Right hindlimb (tissue), 1 donor: ENCODE measurements at regions not wholly inside any gene's neighbourhood (a gene's known extent, or its start where the extent isn't known, plus 50 kb on each side); places are given as distances from the start of the nearest gene placed in this dataset.

ENCODE experiments used
- DNase-seq: peaks from one replicate; pipeline ENCODE4 v3.0.0-alpha.2; 2018

DNA sequence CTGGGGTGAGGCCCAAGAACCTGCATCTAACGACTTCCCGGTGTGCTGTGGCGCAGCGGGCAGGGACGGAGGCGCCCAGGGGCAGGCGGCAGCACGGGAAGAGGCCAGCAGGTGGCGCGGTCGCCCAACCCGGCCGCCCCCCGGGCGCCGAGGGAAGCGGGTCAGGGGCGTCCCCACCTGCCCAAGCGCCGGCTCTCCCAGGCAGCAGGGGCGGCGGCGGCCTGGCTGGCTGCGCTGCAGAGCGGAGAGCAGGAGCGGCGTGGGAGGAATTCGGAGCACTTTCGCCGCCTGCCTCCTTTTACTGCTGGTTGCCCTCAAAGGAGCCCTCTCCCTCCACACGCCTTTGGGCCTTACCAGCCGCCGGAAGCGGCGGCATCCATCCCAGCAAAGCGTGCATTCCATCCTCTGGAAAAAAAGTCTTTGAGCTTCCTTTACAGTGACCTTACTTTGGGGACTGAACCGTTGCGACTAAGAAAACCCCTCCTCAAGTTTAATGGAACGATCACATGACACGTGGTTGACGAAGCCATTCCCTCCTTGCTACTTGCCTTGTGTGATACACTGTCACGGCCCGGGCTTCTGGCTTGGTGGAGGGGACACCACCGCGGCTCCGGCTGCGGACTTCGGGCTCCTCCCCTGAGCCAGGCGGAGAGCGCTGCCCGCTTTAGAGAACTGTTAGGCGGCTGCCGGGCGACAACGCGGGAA is 106.8 kb upstream of the CLMP start:
- DNase-seq: peak; percentile 64

GRCh38 chr11:123301013-123301591 is 106.1 kb upstream of the CLMP start:
- no peak for DNase-seq

GRCh38 chr11:123299721-123300120 is 104.7 kb upstream of the CLMP start:
- no peak for DNase-seq

DNA sequence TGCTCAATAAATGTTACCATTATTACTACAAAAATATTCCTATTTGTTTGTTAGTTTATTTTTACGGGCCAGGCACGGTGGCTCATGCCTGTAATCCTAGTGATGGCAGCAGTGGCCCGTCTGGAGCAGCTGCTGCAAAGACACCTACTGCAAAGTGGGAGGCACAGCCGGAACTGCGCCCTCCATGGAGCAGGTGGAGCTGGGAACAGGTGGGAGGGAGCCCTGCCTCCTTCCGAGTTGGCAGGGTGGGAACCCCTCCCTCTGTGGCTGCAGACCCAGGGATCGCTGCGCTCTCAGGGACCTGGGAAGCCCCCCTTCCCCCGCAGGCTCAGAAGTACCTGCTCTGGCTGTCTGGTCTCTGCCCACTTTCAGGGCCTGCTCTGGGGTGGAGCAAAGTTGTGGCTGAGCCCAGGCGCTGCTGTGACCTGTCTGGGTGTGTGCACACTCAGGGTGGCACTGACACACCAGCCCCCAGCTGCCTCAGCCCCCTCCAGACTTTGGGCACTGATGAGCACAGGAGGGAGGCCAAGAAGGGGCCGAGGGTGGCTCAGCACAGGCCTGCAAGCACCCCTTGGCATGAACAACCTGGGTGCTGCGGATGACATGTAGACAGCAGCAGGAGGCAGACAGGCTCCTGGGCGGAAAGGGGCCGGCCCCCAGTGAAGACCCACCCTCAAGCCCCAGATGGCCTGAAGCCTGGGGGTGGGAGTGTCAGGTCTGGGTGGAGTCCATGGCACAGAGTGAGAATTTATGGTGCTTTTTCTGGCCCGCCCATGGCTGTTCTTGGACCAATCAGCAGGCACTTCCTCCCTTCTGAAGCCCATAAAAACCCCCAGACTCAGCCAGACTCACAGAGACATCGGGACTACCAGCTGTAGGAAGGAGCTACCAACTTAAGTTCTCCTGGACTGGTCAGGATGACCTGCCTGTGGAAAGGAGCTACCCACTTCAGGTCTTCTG is 103.7 kb upstream of the CLMP start:
- DNase-seq: no peak

DNA sequence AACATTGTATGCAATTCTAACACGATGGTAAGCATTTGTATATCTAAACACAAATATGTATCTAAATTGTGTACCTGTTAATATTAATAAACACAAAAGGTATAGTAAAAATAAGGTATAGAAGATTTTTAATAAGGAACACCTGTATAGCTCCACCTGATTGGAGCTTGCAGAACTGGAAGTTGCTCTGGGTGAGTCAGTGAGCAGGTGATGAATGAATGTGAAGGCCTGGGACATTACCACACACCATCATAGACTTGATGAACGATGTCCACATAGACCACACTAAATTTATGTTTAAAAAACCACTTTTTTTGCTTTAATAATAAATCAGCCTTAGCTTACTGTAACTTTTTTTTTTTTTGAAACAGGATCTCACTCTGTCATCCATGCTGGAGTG is 97.6 kb upstream of the CLMP start:
- DNase-seq: no peak

- DNase-seq: no peak
These were observed 96.3 kb upstream of the CLMP start for GRCh38 chr11:123291201-123291869.

- DNase-seq: no peak
These were observed 91.7 kb upstream of the CLMP start for GRCh38 chr11:123286761-123287160.

- DNase-seq: no peak
These were observed 91.2 kb upstream of the CLMP start for GRCh38 chr11:123286255-123286654.

DNA sequence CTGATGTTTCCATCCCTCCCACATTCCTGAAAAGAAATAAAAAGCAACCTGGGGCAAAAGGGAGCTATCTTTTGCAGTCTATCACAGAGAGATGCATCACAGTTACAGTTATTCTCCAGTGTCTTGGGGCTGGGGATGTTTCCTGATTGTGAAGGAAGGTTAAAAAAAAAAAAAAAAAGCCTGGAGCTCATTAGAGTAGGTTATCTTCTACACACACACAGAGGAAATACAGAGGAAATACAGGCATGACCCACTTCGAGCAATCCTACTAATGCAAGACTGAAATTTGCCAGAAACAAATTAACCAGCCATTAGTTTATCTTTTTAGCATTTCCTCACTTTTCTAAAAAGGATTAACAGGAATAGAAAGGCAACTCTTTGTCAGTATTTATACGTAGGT is 89.4 kb upstream of the CLMP start:
- DNase-seq: no peak

GRCh38 chr11:123282597-123282996 is 87.5 kb upstream of the CLMP start:
- no peak for DNase-seq

DNA sequence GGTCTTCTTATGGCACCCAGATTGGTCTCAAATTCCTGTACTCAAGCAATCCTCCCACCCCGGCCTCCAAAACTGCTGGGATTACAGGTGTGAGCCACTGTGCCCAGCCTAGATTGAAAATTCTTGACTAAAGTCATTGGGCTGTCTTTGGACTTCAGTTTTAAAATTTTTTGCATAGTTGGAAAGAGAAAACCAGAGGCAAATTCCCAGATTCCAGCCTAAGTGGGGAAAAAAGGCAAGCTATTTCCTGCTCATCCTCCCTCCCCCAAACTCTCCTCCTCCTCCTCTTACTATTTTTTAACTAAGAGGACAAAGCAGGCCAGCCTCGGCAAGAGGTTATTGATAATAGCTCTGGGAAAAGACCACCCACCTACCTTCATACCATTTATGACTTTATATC is 78.6 kb upstream of the CLMP start:
- no peak for DNase-seq

DNA sequence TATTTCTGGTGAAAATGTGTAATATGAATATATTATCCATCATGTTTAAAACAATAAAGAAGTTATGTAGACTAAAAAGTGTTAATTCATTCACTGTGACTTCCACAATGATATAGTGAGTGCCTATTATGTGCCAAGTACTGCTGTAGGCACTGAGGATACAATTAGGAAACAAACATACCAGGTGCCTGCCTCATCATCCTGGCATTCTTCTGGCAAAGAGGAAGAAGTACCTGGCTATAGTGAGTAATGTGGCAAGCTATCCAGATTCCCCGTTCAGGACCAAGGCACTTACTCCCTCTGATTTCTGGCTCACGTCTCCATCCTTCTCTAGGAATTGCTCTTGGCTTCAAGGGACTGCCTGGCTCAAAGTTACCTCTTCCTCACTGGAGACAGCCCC is 77.5 kb upstream of the CLMP start:
- no peak for DNase-seq

DNA sequence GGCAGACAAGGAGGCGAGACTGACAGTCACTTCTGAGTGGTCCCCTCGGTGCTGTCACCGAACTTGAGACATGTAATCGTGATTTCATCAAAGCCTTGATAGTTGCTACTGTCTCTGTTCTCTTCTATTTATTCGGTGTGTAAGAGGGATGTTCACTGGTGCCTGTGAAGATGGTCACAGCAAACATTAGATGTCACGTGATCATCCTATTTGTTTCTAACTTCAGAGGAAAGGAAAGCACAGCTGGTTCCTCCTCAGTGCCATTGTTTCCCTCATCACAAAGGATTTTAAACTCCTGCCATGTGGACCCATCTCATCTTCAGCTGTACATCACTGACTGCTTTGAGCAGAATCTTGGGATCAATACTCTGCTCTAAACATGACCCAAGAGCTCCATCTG is 73.1 kb upstream of the CLMP start:
- no peak for DNase-seq

DNA sequence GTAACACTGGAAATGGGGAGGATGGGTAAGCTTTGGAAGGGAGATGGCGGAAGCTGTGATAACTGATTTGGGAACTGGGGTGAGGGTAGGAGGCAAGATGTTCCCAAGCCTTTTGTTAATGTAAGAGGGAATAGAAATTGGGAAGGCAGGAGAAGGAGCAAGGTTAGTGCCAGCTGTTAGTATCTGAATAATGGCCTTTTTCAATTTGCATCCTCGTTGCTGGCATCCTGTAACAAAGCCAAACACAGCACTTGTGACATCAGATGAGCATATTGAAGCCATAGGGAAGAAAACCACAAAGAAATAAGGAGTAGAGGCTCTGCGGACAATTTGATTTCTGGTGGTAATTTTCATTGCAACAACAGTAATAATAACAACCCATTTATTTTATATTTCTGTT is 70.9 kb upstream of the CLMP start:
- no peak for DNase-seq

DNA sequence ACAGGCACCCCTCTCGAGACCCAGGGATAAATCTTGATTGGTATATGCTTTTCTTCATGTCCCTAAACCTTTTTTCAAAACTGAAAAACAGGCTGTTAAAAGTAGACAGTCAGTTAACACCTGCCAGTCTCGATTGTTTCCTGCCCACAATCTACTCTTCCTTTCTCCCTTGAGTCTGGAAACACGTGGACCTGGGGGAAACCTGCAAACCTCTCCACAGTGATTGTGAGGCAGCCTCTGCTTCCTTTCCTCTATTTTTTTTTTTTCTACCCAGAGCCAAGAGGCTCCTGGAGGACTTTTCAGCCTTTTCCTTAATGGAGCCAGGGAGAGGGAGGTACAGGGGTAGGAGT is 69.4 kb upstream of the CLMP start:
- DNase-seq: no peak

- DNase-seq: peak; percentile 87
These were observed 66.5 kb upstream of the CLMP start for GRCh38 chr11:123261345-123262106.

GRCh38 chr11:123260511-123261211 is 65.6 kb upstream of the CLMP start:
- DNase-seq: no peak

DNA sequence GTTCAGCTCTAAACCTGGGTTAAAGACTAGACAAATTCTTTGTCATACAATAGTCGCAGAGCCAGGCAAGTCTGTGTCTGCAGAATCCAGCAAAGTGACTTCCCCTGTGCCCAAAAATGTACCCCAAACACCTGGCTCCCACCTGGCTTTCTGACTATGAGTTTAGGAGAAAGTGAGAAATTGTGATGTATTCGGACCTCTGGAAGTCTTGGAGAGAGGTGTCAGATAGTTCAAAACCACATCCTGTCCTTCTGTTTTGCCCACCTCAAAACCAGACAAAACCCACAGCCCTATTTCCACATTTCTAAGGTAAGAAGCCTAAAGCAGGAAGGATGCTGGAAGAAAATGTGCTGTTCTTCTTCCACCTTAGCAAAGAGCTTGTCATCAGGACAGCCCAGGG is 63.8 kb upstream of the CLMP start:
- DNase-seq: no peak

- no peak for DNase-seq
These were observed 62.3 kb upstream of the CLMP start for GRCh38 chr11:123257370-123257769.

DNA sequence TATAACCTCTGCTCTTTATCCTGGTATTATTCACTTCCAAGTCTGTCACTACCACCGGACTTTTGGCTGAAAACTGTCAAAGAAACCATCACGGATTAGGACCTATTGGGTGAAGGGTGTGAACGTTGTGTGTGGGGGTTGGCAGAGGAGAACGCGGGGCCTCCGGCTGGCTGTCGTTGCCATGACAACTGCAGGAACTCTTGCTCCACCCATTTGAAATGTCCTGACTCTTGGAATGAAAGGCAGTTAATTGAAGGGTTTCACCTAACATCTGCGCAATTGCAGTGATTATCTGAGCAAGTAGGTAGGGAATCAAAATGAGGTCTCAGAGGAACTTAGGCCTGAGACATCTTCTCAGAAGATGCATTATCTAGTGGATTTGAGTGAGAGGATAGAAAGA is 60.9 kb upstream of the CLMP start:
- peak; percentile 42 for DNase-seq

GRCh38 chr11:123254357-123254756 is 59.3 kb upstream of the CLMP start:
- DNase-seq: no peak

DNA sequence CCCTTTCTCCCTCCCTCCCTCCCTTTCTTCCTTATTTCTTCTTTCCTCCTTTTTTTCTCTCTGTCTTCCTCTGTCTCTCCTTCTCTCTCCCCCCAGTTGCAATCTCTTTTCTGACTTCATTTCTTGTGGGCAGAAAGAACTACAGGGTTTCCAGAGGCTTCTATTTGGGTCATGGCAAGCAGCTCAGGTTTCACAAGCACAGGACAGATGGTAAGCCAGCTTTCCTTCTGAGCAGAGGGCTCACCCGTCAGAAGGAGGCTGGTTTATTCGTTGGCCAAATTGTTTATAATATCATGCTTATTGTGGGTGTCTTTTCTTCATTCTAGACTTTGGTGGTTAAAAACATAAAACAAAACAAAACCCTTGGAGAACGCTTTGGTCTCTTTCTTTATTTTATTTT is 58.9 kb upstream of the CLMP start:
- no peak for DNase-seq
